ENCODE measurements at regions not wholly inside any gene's neighbourhood (a gene's known extent, or its start where the extent isn't known, plus 50 kb on each side); places are given as distances from the start of the nearest gene placed in this dataset.

GRCh38 chr1:43057567-43057966 is 98.9 kb upstream of the SLC2A1 start:
- no peak for TF ChIP-seq EZH2phosphoT487 (IDR thresholded peaks at IDR 0.05; ENCODE audit: low read depth)
- no peak for TF ChIP-seq CTCF (IDR thresholded peaks at IDR 0.05; ENCODE audit: low read depth, low read length)
- no peak overlapping the region for H3K27ac ChIP-seq (ENCODE audit: low read length)
- no peaks in the 10 kb centered on the region for H3K9me3 ChIP-seq (ENCODE audit: insufficient read depth, low read length)
- no peak overlapping the region for H2AFZ ChIP-seq (ENCODE audit: low read depth, low read length)
- H3K4me1 ChIP-seq (ENCODE audit: low read length), result 0 out of 2 replicates have a peak, but pooled peaks cover 3% of the 10 kb centered on the region
- H3K79me2 ChIP-seq (ENCODE audit: low read length), result no peaks in the 10 kb centered on the region
- H4K20me1 ChIP-seq (ENCODE audit: insufficient read depth, low read length), result no peaks in the 10 kb centered on the region
- H3K9ac ChIP-seq (ENCODE audit: low read length), result no peak overlapping the region
- no peaks in the 10 kb centered on the region for H3K36me3 ChIP-seq (replicated peaks; ENCODE audit: low read depth, low read length)
- H3K27me3 ChIP-seq (ENCODE audit: low read depth, low read length), result 0 out of 2 replicates have a peak, but pooled peaks cover 4% of the 10 kb centered on the region
- H3K4me2 ChIP-seq (ENCODE audit: low read length), result no peak overlapping the region
- no peak overlapping the region for H3K4me3 ChIP-seq (ENCODE audit: low read length)

- Histone ChIP-seq H3K79me2 (ENCODE audit: low read length) (no peaks in the 10 kb centered on the region), H3K36me3 (replicated peaks; ENCODE audit: low read depth, low read length) (no peaks in the 10 kb centered on the region), H3K4me3 (ENCODE audit: low read length) (no peak overlapping the region), H3K27me3 (ENCODE audit: low read depth, low read length) (0 out of 2 replicates have a peak, but pooled peaks cover 4% of the 10 kb centered on the region), H3K9ac (ENCODE audit: low read length) (no peak overlapping the region), H4K20me1 (ENCODE audit: insufficient read depth, low read length) (no peaks in the 10 kb centered on the region), H3K4me1 (ENCODE audit: low read length) (0 out of 2 replicates have a peak, but pooled peaks cover 3% of the 10 kb centered on the region), H3K27ac (ENCODE audit: low read length) (no peak overlapping the region), H2AFZ (ENCODE audit: low read depth, low read length) (no peak overlapping the region), H3K4me2 (ENCODE audit: low read length) (no peak overlapping the region), H3K9me3 (ENCODE audit: insufficient read depth, low read length) (no peaks in the 10 kb centered on the region)
- no peak for TF ChIP-seq CTCF (IDR thresholded peaks at IDR 0.05; ENCODE audit: low read depth, low read length)
- no peak for TF ChIP-seq EZH2phosphoT487 (IDR thresholded peaks at IDR 0.05; ENCODE audit: low read depth)
Observed at GRCh38 chr1:43056981-43057391, 98.3 kb upstream of the SLC2A1 start.

GRCh38 chr1:43056460-43056859 is 97.8 kb upstream of the SLC2A1 start:
- Histone ChIP-seq H4K20me1 (ENCODE audit: insufficient read depth, low read length) (no peaks in the 10 kb centered on the region), H3K36me3 (replicated peaks; ENCODE audit: low read depth, low read length) (no peaks in the 10 kb centered on the region), H3K9ac (ENCODE audit: low read length) (no peak overlapping the region), H3K27ac (ENCODE audit: low read length) (no peak overlapping the region), H3K79me2 (ENCODE audit: low read length) (no peaks in the 10 kb centered on the region), H3K4me1 (ENCODE audit: low read length) (0 out of 2 replicates have a peak, but pooled peaks cover 3% of the 10 kb centered on the region), H3K9me3 (ENCODE audit: insufficient read depth, low read length) (no peaks in the 10 kb centered on the region), H3K4me3 (ENCODE audit: low read length) (no peak overlapping the region), H2AFZ (ENCODE audit: low read depth, low read length) (no peak overlapping the region), H3K4me2 (ENCODE audit: low read length) (no peak overlapping the region), H3K27me3 (ENCODE audit: low read depth, low read length) (0 out of 2 replicates have a peak, but pooled peaks cover 4% of the 10 kb centered on the region)
- TF ChIP-seq CTCF (IDR thresholded peaks at IDR 0.05; ENCODE audit: low read depth, low read length) (no peak), EZH2phosphoT487 (IDR thresholded peaks at IDR 0.05; ENCODE audit: low read depth) (no peak)

- H3K4me1 ChIP-seq (ENCODE audit: low read length), result 0 out of 2 replicates have a peak, but pooled peaks cover 3% of the 10 kb centered on the region
- no peaks in the 10 kb centered on the region for H3K79me2 ChIP-seq (ENCODE audit: low read length)
Observed at GRCh38 chr1:43054961-43055360, 96.3 kb upstream of the SLC2A1 start.

More at GRCh38 chr1:43054961-43055360, 96.3 kb upstream of the SLC2A1 start:
- 0 out of 2 replicates have a peak, but pooled peaks cover 4% of the 10 kb centered on the region for H3K27me3 ChIP-seq (ENCODE audit: low read depth, low read length)
- H3K27ac ChIP-seq (ENCODE audit: low read length), result no peak overlapping the region
- no peak overlapping the region for H3K4me2 ChIP-seq (ENCODE audit: low read length)
- H3K4me3 ChIP-seq (ENCODE audit: low read length), result no peak overlapping the region
- no peaks in the 10 kb centered on the region for H4K20me1 ChIP-seq (ENCODE audit: insufficient read depth, low read length)
- no peaks in the 10 kb centered on the region for H3K36me3 ChIP-seq (replicated peaks; ENCODE audit: low read depth, low read length)
- H3K9ac ChIP-seq (ENCODE audit: low read length), result no peak overlapping the region
- no peaks in the 10 kb centered on the region for H3K9me3 ChIP-seq (ENCODE audit: insufficient read depth, low read length)
- no peak for TF ChIP-seq CTCF (IDR thresholded peaks at IDR 0.05; ENCODE audit: low read depth, low read length)
- no peak overlapping the region for H2AFZ ChIP-seq (ENCODE audit: low read depth, low read length)
